Fibroblast of lung (primary cell): ENCODE measurements at regions not wholly inside any gene's neighbourhood (a gene's known extent, or its start where the extent isn't known, plus 50 kb on each side); places are given as distances from the start of the nearest gene placed in this dataset.
A peak's percentile ranks its signal among the peaks of the same experiment; 100 is the strongest.

Experiments
- DNase-seq, 2 donors: peaks; one replicate each; pipeline versions ENCODE4 v3.0.0 to v3.0.0-alpha.2; 2010; ENCODE audit warnings: low read depth in 2 of 2
- H2AFZ ChIP-seq: 2 replicates; pipeline ENCODE4 v1.5.1; 2012; ENCODE audit warnings: low read length, control low read depth, inconsistent platforms
- H3K27ac ChIP-seq: 2 replicates; pipeline ENCODE4 v1.5.1; 2011; ENCODE audit warnings: low read length, control low read depth; ENCODE audit not compliant: insufficient read depth
- H3K27me3 ChIP-seq: 2 replicates; pipeline ENCODE4 v1.5.1; 2011; ENCODE audit warnings: mild to moderate bottlenecking, low read length; ENCODE audit not compliant: control insufficient read depth, insufficient read depth
- H3K36me3 ChIP-seq: 2 replicates; pipeline ENCODE4 v1.5.1; 2011; ENCODE audit warnings: low read length; ENCODE audit not compliant: control insufficient read depth, insufficient read depth
- H3K4me1 ChIP-seq: 2 replicates; pipeline ENCODE4 v1.5.1; 2011; ENCODE audit warnings: low read length; ENCODE audit not compliant: control insufficient read depth, insufficient read depth; ENCODE audit errors: extremely low read depth
- H3K4me2 ChIP-seq: 2 replicates; pipeline ENCODE4 v1.5.1; 2011; ENCODE audit warnings: low read length, control low read depth; ENCODE audit not compliant: insufficient read depth; ENCODE audit errors: extremely low read depth
- H3K4me3 ChIP-seq, 4 experiments: fragments of 200-600 bp in 1 of 4; sonication (generic) in 1 of 4; replicated peaks in 1 of 4; 2 replicates each; pipeline ENCODE4 v1.5.1; 2011 to 2016; ENCODE audit warnings: low read length in 4 of 4, low read depth in 3 of 4, mild to moderate bottlenecking in 3 of 4, control low read depth in 2 of 4, inconsistent platforms in 1 of 4, mixed read lengths in 1 of 4; ENCODE audit not compliant: insufficient read depth in 1 of 4; ENCODE audit errors: control extremely low read depth in 1 of 4
- H3K79me2 ChIP-seq: 2 replicates; pipeline ENCODE4 v1.5.1; 2012; ENCODE audit warnings: mild to moderate bottlenecking, low read length, inconsistent platforms; ENCODE audit not compliant: control insufficient read depth, insufficient read depth
- H3K9ac ChIP-seq: 2 replicates; pipeline ENCODE4 v1.5.1; 2011; ENCODE audit warnings: mild to moderate bottlenecking, low read length, control low read depth; ENCODE audit not compliant: insufficient read depth
- H3K9me3 ChIP-seq: 2 replicates; pipeline ENCODE4 v1.5.1; 2012; ENCODE audit warnings: low read depth, low read length; ENCODE audit not compliant: control insufficient read depth, insufficient read depth
- H4K20me1 ChIP-seq: 2 replicates; pipeline ENCODE4 v1.5.1; 2011; ENCODE audit warnings: low read length; ENCODE audit not compliant: control insufficient read depth, insufficient read depth; ENCODE audit errors: extremely low read depth
- EZH2 ChIP-seq: IDR thresholded peaks from 2 replicates; pipeline ENCODE4 v1.5.1; 2012; ENCODE audit warnings: low read length, control low read depth, mild to moderate bottlenecking; ENCODE audit errors: missing control alignments
- TF ChIP-seq, protein P1 (sequence below), 2 donors: IDR thresholded peaks in 1 of 2; conservative IDR thresholded peaks in 1 of 2; 1 replicate in 1 of 2; 2 replicates in 1 of 2; pipeline ENCODE4 v1.5.1; 2011 to 2012; ENCODE audit warnings: low read length in 2 of 2, control low read depth in 1 of 2, inconsistent platforms in 1 of 2, low read depth in 1 of 2, mild to moderate bottlenecking in 1 of 2

DNA sequence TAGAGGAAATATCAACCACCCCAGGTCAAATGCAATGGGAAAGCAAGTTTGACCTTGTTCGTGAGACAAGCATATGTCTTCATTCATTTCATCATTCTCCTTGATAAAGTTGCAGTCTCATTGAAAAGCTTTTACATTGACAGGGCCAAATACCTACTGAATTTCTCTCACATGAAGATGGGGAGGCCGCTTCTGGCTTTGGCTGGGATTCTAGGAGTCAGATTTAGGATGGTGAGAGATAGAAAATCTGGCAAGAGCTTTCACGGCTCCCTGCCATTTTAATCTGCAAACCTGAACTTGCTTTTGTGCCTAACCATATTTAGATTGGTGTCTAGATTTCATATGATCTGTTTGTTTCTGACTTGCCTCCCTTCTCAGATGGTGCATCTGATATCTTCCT, 88.0 kb downstream of the TMEM100 start:
- no peaks in the 10 kb centered on the region for H3K36me3 ChIP-seq
- no peak overlapping the region for H3K27ac ChIP-seq
- H3K4me3 ChIP-seq, result peak overlapping the region in 2 of 4 experiments; percentile 8 to 33
- H3K4me1 ChIP-seq, result peaks cover 7% of the 10 kb centered on the region
- no peak for TF ChIP-seq EZH2
- TF ChIP-seq, protein P1, sequence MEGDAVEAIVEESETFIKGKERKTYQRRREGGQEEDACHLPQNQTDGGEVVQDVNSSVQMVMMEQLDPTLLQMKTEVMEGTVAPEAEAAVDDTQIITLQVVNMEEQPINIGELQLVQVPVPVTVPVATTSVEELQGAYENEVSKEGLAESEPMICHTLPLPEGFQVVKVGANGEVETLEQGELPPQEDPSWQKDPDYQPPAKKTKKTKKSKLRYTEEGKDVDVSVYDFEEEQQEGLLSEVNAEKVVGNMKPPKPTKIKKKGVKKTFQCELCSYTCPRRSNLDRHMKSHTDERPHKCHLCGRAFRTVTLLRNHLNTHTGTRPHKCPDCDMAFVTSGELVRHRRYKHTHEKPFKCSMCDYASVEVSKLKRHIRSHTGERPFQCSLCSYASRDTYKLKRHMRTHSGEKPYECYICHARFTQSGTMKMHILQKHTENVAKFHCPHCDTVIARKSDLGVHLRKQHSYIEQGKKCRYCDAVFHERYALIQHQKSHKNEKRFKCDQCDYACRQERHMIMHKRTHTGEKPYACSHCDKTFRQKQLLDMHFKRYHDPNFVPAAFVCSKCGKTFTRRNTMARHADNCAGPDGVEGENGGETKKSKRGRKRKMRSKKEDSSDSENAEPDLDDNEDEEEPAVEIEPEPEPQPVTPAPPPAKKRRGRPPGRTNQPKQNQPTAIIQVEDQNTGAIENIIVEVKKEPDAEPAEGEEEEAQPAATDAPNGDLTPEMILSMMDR (conservative IDR thresholded peaks at IDR 0.05 in 1 of 2, IDR thresholded peaks at IDR 0.05 in 1 of 2; ENCODE audit: low read depth in 1 of 2, low read length in 2 of 2), result no peak
- no peaks in the 10 kb centered on the region for H3K27me3 ChIP-seq
- no peak overlapping the region for H3K9ac ChIP-seq
- no peaks in the 10 kb centered on the region for H3K79me2 ChIP-seq
- H3K4me2 ChIP-seq, result peak overlapping the region; percentile 74
- H2AFZ ChIP-seq, result peak overlapping the region; percentile 59
- H3K9me3 ChIP-seq, result no peaks in the 10 kb centered on the region
- H4K20me1 ChIP-seq, result no peaks in the 10 kb centered on the region
- no peak for DNase-seq

DNA sequence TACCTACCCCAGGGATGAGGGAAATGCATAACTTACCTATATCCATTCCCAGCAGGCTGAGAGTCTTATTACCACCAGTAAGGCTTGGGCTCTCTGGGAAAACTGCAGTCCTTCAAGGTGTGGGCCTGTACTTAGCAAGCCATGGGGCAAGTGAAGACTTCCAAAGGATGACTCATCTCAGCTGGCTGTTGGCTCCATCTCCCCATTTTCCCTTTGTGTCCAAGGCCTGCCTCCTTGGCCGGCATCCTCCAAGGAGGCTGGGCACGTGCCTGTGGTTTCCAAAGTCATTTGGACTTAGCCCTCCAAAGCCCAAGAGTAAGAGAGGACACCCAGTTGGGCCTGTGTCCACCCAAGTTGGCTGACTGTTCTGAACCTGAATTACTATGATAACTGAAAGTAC, 89.8 kb downstream of the TMEM100 start:
- H3K27me3 ChIP-seq, result no peaks in the 10 kb centered on the region
- no peaks in the 10 kb centered on the region for H3K9me3 ChIP-seq
- peak in 1 of 2 donors; percentile 44 for DNase-seq
- peaks cover 7% of the 10 kb centered on the region for H3K4me1 ChIP-seq
- no peak for TF ChIP-seq EZH2
- TF ChIP-seq, protein P1 (conservative IDR thresholded peaks at IDR 0.05 in 1 of 2, IDR thresholded peaks at IDR 0.05 in 1 of 2; ENCODE audit: low read depth in 1 of 2, low read length in 2 of 2), result no peak
- no peak overlapping the region for H2AFZ ChIP-seq
- no peak overlapping the region for H3K4me3 ChIP-seq
- no peaks in the 10 kb centered on the region for H3K36me3 ChIP-seq
- no peak overlapping the region for H3K27ac ChIP-seq
- no peaks in the 10 kb centered on the region for H4K20me1 ChIP-seq
- no peaks in the 10 kb centered on the region for H3K79me2 ChIP-seq
- H3K4me2 ChIP-seq, result no peak overlapping the region
- no peak overlapping the region for H3K9ac ChIP-seq

DNA sequence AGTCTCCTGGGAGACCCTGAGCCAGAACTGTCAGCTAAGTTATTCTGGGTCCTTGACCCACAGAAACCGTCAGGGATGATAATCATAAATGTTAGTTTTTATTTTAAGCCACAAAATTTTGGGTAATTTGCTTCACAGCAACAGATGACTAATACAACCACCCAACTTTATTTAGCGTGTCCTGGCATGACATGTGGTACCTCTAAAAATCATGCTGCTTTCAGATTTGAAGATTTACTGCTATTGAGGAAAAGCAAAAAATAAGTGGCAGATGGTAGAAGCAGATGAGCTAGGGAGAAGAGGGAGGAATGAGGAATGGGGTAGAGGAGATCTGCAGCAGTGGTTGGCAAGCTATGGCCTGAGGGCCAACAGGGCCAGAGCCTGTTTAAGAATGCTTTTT, 90.4 kb downstream of the TMEM100 start:
- Histone ChIP-seq H3K27me3 (no peaks in the 10 kb centered on the region), H4K20me1 (no peaks in the 10 kb centered on the region), H2AFZ (no peak overlapping the region), H3K79me2 (no peaks in the 10 kb centered on the region), H3K36me3 (no peaks in the 10 kb centered on the region), H3K4me2 (no peak overlapping the region), H3K27ac (no peak overlapping the region), H3K9me3 (no peaks in the 10 kb centered on the region), H3K9ac (no peak overlapping the region), H3K4me1 (peaks cover 7% of the 10 kb centered on the region), H3K4me3 (no peak overlapping the region)
- TF ChIP-seq EZH2, result no peak
- TF ChIP-seq, protein P1 (conservative IDR thresholded peaks at IDR 0.05 in 1 of 2, IDR thresholded peaks at IDR 0.05 in 1 of 2; ENCODE audit: low read depth in 1 of 2, low read length in 2 of 2), result no peak
- no peak for DNase-seq
